Hepatocyte (in vitro differentiated cells): ENCODE measurements at regions not wholly inside any gene's neighbourhood (a gene's known extent, or its start where the extent isn't known, plus 50 kb on each side); places are given as distances from the start of the nearest gene placed in this dataset.
"Not testable (repeated sequence)": the region's sequence is repeated elsewhere in the genome, so short reads cannot be mapped to it uniquely, and the experiment has no call there.

Source experiments
- CTCF ChIP-seq: fragments of 200-600 bp; sonication (generic); IDR thresholded peaks from 2 replicates; pipeline ENCODE4 v1.5.1; 2016; ENCODE audit warnings: antibody characterized with exemption, mild to moderate bottlenecking; ENCODE audit not compliant: poor library complexity
- EZH2 ChIP-seq: fragments of 200-600 bp; sonication (generic); IDR thresholded peaks from 2 replicates; pipeline ENCODE4 v1.6.1; 2016; ENCODE audit warnings: antibody characterized with exemption, mild to moderate bottlenecking, borderline replicate concordance
- EZH2phosphoT487 ChIP-seq: fragments of 200-600 bp; sonication (generic); IDR thresholded peaks from one replicate; pipeline ENCODE4 v1.6.1; 2018; ENCODE audit warnings: antibody characterized with exemption, mild to moderate bottlenecking, low read depth, moderate library complexity; ENCODE audit not compliant: unreplicated experiment, severe bottlenecking

GRCh38 chr17:15832921-15833480, 100.9 kb downstream of the TBC1D26 start:
- TF ChIP-seq CTCF, EZH2, EZH2phosphoT487: not testable (repeated sequence)
